Activated CD8-positive, alpha-beta T cell treated with anti-CD3 and anti-CD28 coated beads for 36 hours (primary cell): ENCODE measurements at regions not wholly inside any gene's neighbourhood (a gene's known extent, or its start where the extent isn't known, plus 50 kb on each side); places are given as distances from the start of the nearest gene placed in this dataset.
"Not testable (repeated sequence)": the region's sequence is repeated elsewhere in the genome, so short reads cannot be mapped to it uniquely, and the experiment has no call there.

Source experiments
- ATAC-seq: fragments of 200-7000 bp; cut with Tn5 transposase; one replicate; pipeline ENCODE4 v1.10.0; 2021; ENCODE audit warnings: mild to moderate bottlenecking, moderate library complexity
- CTCF ChIA-PET: fragments of 350-600 bp; sonication (Branson Sonifier 250); formaldehyde crosslinking; loops from one replicate; lab custom pipeline; 2021; ENCODE audit warnings: antibody characterized with exemption; lab: Charles Lee
- POLR2A ChIA-PET: fragments of 350-600 bp; sonication (Branson Sonifier 250); formaldehyde crosslinking; loops from one replicate; lab custom pipeline; 2021; ENCODE audit warnings: antibody characterized with exemption; lab: Charles Lee
- DNase-seq: peaks from one replicate; pipeline ENCODE4 v3.0.0-alpha.2; 2020
- H3K27ac Mint-ChIP-seq: one replicate; pipeline ENCODE4 v1.8.0; 2021; ENCODE audit warnings: mild to moderate bottlenecking, mixed read lengths
- H3K27me3 Mint-ChIP-seq: one replicate; pipeline ENCODE4 v1.8.0; 2021; ENCODE audit warnings: mixed read lengths
- H3K36me3 Mint-ChIP-seq: one replicate; pipeline ENCODE4 v1.8.0; 2021; ENCODE audit warnings: low read depth, mixed read lengths
- H3K4me1 Mint-ChIP-seq: one replicate; pipeline ENCODE4 v1.8.0; 2021; ENCODE audit warnings: low read depth, mixed read lengths
- H3K4me3 Mint-ChIP-seq: one replicate; pipeline ENCODE4 v1.8.0; 2021; ENCODE audit warnings: mild to moderate bottlenecking, moderate library complexity, mixed read lengths
- H3K9me3 Mint-ChIP-seq: one replicate; pipeline ENCODE4 v1.8.0; 2021; ENCODE audit warnings: mixed read lengths
- intact Hi-C: fragments of 100-400 bp; cut with micrococcal nuclease; formaldehyde crosslinking; loops from one replicate; pipeline ENCODE4 v1.10.0; 2022
- TF ChIP-seq, protein P1 (sequence below): fragments of 200-600 bp; IDR thresholded peaks from one replicate; pipeline ENCODE4 v1.8.0; 2022; ENCODE audit warnings: antibody characterized with exemption, mild to moderate bottlenecking

- TF ChIP-seq, protein P1, sequence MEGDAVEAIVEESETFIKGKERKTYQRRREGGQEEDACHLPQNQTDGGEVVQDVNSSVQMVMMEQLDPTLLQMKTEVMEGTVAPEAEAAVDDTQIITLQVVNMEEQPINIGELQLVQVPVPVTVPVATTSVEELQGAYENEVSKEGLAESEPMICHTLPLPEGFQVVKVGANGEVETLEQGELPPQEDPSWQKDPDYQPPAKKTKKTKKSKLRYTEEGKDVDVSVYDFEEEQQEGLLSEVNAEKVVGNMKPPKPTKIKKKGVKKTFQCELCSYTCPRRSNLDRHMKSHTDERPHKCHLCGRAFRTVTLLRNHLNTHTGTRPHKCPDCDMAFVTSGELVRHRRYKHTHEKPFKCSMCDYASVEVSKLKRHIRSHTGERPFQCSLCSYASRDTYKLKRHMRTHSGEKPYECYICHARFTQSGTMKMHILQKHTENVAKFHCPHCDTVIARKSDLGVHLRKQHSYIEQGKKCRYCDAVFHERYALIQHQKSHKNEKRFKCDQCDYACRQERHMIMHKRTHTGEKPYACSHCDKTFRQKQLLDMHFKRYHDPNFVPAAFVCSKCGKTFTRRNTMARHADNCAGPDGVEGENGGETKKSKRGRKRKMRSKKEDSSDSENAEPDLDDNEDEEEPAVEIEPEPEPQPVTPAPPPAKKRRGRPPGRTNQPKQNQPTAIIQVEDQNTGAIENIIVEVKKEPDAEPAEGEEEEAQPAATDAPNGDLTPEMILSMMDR = no peak
- ChIA-PET POLR2A (no interaction called here), CTCF (interaction anchor here (1.1 to 2.2 kb wide), 3 partner anchors 14 to 126 kb away, joined by 3 to 8 read pairs (median 3); no protein-coding TSS in a partner anchor)
- intact Hi-C loops = no loop called here
- DNase-seq (no peak), ATAC-seq (no peak)
- H3K4me1 Mint-ChIP-seq = peaks cover 23% of the 10 kb centered on the region
- H3K9me3 Mint-ChIP-seq = peaks cover 4% of the 10 kb centered on the region
- no peaks in the 10 kb centered on the region for H3K27me3 Mint-ChIP-seq
- no peak overlapping the region for H3K27ac Mint-ChIP-seq
- no peak overlapping the region for H3K4me3 Mint-ChIP-seq
- H3K36me3 Mint-ChIP-seq = no peaks in the 10 kb centered on the region
Observed at GRCh38 chr14:52146504-52146903, 77.6 kb upstream of the NID2 start.

GRCh38 chr14:52144099-52144498 lies 75.2 kb upstream of the NID2 start:
- H3K9me3 Mint-ChIP-seq, H3K27me3 Mint-ChIP-seq, DNase-seq, intact Hi-C loops, H3K36me3 Mint-ChIP-seq, CTCF ChIA-PET, H3K27ac Mint-ChIP-seq, H3K4me3 Mint-ChIP-seq, ATAC-seq: not testable (repeated sequence)
- H3K4me1 Mint-ChIP-seq = peaks cover 11% of the 10 kb centered on the region
- POLR2A ChIA-PET = interaction anchor here (1.4 kb wide), 1 partner anchor 60 kb away, joined by 3 read pairs; no protein-coding TSS in a partner anchor

GRCh38 chr14:52142504-52142903 lies 73.6 kb upstream of the NID2 start:
- ATAC-seq (no peak), DNase-seq (no peak)
- H3K27ac Mint-ChIP-seq = no peak overlapping the region
- H3K4me1 Mint-ChIP-seq = peaks cover 3% of the 10 kb centered on the region
- H3K36me3 Mint-ChIP-seq = no peaks in the 10 kb centered on the region
- ChIA-PET POLR2A (no interaction called here), CTCF (no interaction called here)
- no peaks in the 10 kb centered on the region for H3K27me3 Mint-ChIP-seq
- intact Hi-C loops = no loop called here
- H3K4me3 Mint-ChIP-seq = no peak overlapping the region
- TF ChIP-seq, protein P1 = no peak
- H3K9me3 Mint-ChIP-seq = peaks cover 5% of the 10 kb centered on the region

DNA sequence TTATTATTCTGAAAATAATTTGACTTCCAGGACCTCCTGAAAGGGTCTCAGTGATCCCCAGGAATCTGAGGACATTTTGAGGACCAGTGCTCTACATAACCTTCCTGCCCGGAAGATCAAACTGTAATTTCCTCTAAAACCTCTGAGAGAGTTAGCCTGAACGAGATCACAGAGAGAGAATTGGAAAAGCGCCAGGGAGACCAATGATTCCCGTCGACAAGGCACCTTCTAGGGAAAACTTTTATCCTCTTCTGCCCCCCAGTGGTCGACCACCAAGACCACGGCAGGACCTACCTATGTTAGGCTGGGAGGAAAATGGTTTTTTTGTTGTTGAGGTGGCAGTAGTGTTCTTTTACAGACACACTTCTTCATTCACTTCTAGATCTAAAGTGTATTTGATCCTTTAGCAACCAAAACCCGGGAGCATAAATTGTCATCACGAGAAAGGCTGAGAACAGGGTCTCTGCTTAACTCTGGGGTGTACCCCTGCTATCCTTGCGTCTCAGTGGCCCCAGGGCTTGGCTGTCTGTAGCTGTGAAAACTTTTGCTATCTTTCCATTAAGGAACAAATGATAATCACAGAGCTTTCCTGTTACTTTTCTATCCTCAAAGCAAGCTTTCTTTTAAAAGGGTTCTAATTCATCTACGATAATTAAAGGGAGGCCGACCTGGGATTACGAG lies 62.9 kb upstream of the NID2 start:
- ChIA-PET CTCF (interaction anchor here (0.7 to 5.3 kb wide), 14 partner anchors 9 to 169 kb away, joined by 3 to 36 read pairs (median 3); no protein-coding TSS in a partner anchor), POLR2A (no interaction called here)
- intact Hi-C loops = loop anchor here (5.0 kb wide), 1 partner anchor 134 kb away; no protein-coding TSS in a partner anchor
- H3K4me1 Mint-ChIP-seq = peaks cover 8% of the 10 kb centered on the region
- H3K27ac Mint-ChIP-seq = no peak overlapping the region
- DNase-seq = peak; percentile 68
- H3K4me3 Mint-ChIP-seq = no peak overlapping the region
- TF ChIP-seq, protein P1 = peak; percentile 71
- no peaks in the 10 kb centered on the region for H3K36me3 Mint-ChIP-seq
- peaks cover 1% of the 10 kb centered on the region for H3K27me3 Mint-ChIP-seq
- H3K9me3 Mint-ChIP-seq = peaks cover 10% of the 10 kb centered on the region
- ATAC-seq = peak; percentile 74

- Mint-ChIP-seq H3K4me1 (peaks cover 23% of the 10 kb centered on the region), H3K36me3 (no peaks in the 10 kb centered on the region), H3K27me3 (peaks cover 1% of the 10 kb centered on the region), H3K9me3 (peaks cover 2% of the 10 kb centered on the region), H3K27ac (no peak overlapping the region), H3K4me3 (no peak overlapping the region)
- intact Hi-C loops = loop anchor here (5.0 kb wide), 1 partner anchor 132 kb away; no protein-coding TSS in a partner anchor
- DNase-seq (no peak), ATAC-seq (no peak)
- ChIA-PET CTCF (interaction anchor here (0.6 kb wide), 1 partner anchor 134 kb away, joined by 3 read pairs; no protein-coding TSS in a partner anchor), POLR2A (no interaction called here)
- TF ChIP-seq, protein P1 = no peak
Observed at GRCh38 chr14:52129721-52130120, 60.9 kb upstream of the NID2 start.
